ENCODE measurements at regions not wholly inside any gene's neighbourhood (a gene's known extent, or its start where the extent isn't known, plus 50 kb on each side); places are given as distances from the start of the nearest gene placed in this dataset.
"Not testable (repeated sequence)": the region's sequence is repeated elsewhere in the genome, so short reads cannot be mapped to it uniquely, and the experiment has no call there.

- not testable (repeated sequence) for TF ChIP-seq SMAD4 (CRISPR knock-in tag; IDR thresholded peaks at IDR 0.05); USF2 (CRISPR knock-in tag; IDR thresholded peaks at IDR 0.05); ATF1 (CRISPR knock-in tag; IDR thresholded peaks at IDR 0.05); CBFB (CRISPR knock-in tag; IDR thresholded peaks at IDR 0.05; ENCODE audit: low read depth); ESRRA (CRISPR knock-in tag; IDR thresholded peaks at IDR 0.05; ENCODE audit: borderline replicate concordance); FOXP4 (CRISPR knock-in tag; IDR thresholded peaks at IDR 0.05); JUN (CRISPR knock-in tag; IDR thresholded peaks at IDR 0.05); ZNF512 (CRISPR knock-in tag; IDR thresholded peaks at IDR 0.05; ENCODE audit: borderline replicate concordance)
- TF ChIP-seq, protein P1, sequence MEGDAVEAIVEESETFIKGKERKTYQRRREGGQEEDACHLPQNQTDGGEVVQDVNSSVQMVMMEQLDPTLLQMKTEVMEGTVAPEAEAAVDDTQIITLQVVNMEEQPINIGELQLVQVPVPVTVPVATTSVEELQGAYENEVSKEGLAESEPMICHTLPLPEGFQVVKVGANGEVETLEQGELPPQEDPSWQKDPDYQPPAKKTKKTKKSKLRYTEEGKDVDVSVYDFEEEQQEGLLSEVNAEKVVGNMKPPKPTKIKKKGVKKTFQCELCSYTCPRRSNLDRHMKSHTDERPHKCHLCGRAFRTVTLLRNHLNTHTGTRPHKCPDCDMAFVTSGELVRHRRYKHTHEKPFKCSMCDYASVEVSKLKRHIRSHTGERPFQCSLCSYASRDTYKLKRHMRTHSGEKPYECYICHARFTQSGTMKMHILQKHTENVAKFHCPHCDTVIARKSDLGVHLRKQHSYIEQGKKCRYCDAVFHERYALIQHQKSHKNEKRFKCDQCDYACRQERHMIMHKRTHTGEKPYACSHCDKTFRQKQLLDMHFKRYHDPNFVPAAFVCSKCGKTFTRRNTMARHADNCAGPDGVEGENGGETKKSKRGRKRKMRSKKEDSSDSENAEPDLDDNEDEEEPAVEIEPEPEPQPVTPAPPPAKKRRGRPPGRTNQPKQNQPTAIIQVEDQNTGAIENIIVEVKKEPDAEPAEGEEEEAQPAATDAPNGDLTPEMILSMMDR (IDR thresholded peaks at IDR 0.05), result not testable (repeated sequence)
- TF ChIP-seq, protein P2, sequence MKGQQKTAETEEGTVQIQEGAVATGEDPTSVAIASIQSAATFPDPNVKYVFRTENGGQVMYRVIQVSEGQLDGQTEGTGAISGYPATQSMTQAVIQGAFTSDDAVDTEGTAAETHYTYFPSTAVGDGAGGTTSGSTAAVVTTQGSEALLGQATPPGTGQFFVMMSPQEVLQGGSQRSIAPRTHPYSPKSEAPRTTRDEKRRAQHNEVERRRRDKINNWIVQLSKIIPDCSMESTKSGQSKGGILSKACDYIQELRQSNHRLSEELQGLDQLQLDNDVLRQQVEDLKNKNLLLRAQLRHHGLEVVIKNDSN (CRISPR knock-in tag; IDR thresholded peaks at IDR 0.05), result not testable (repeated sequence)
These were observed 108.6 kb upstream of the BMP2 start for GRCh38 chr20:6658909-6659308.
